HUES48 (cell line): ENCODE measurements at regions not wholly inside any gene's neighbourhood (a gene's known extent, or its start where the extent isn't known, plus 50 kb on each side); places are given as distances from the start of the nearest gene placed in this dataset.
"Not testable (repeated sequence)": the region's sequence is repeated elsewhere in the genome, so short reads cannot be mapped to it uniquely, and the experiment has no call there.

Experiments used
- H3K27ac ChIP-seq: one replicate; pipeline ENCODE4 v1.7.0; 2013; ENCODE audit warnings: low read depth, low read length, inconsistent platforms
- H3K27me3 ChIP-seq: 2 replicates; pipeline ENCODE4 v1.6.1; 2013; ENCODE audit warnings: mild to moderate bottlenecking, low read length; ENCODE audit not compliant: control insufficient read depth, insufficient read depth
- H3K36me3 ChIP-seq: 2 replicates; pipeline ENCODE4 v1.6.1; 2013; ENCODE audit warnings: low read length; ENCODE audit not compliant: control insufficient read depth, insufficient read depth
- H3K4me1 ChIP-seq: 2 replicates; pipeline ENCODE4 v1.6.1; 2013; ENCODE audit warnings: mild to moderate bottlenecking, low read length; ENCODE audit not compliant: control insufficient read depth, insufficient read depth
- H3K4me3 ChIP-seq: 2 replicates; pipeline ENCODE4 v1.5.1; 2013; ENCODE audit warnings: mild to moderate bottlenecking, low read depth, low read length
- H3K9ac ChIP-seq: 2 replicates; pipeline ENCODE4 v1.6.1; 2013; ENCODE audit warnings: mild to moderate bottlenecking, low read depth, low read length, moderate library complexity
- H3K9me3 ChIP-seq: 2 replicates; pipeline ENCODE4 v1.6.1; 2013; ENCODE audit warnings: low read length; ENCODE audit not compliant: control insufficient read depth, insufficient read depth

DNA sequence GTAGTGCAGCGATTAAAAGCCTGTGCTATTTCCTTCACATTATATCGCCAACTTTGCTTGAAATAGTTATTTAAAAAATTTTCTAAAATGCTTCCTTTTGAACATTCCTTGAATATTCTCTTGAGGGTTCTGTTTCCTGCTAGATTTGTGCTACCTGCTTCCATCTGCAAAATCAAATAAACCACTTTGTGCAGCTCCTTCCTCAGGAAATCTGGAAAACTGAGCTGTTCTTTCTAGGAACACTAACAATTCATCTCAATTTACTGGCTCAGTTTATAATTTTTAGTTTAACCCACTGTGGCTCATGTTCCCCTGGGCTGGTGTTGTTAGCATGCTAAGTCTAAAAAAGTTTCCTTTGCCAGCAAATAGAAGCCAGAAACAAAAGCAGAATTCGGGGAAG is 88.1 kb upstream of the LCORL start:
- Histone ChIP-seq H3K36me3 (no peaks in the 10 kb centered on the region), H3K9me3 (no peaks in the 10 kb centered on the region), H3K4me3 (no peak overlapping the region), H3K9ac (no peak overlapping the region), H3K27me3 (no peaks in the 10 kb centered on the region), H3K4me1 (no peaks in the 10 kb centered on the region), H3K27ac (no peak overlapping the region)

DNA sequence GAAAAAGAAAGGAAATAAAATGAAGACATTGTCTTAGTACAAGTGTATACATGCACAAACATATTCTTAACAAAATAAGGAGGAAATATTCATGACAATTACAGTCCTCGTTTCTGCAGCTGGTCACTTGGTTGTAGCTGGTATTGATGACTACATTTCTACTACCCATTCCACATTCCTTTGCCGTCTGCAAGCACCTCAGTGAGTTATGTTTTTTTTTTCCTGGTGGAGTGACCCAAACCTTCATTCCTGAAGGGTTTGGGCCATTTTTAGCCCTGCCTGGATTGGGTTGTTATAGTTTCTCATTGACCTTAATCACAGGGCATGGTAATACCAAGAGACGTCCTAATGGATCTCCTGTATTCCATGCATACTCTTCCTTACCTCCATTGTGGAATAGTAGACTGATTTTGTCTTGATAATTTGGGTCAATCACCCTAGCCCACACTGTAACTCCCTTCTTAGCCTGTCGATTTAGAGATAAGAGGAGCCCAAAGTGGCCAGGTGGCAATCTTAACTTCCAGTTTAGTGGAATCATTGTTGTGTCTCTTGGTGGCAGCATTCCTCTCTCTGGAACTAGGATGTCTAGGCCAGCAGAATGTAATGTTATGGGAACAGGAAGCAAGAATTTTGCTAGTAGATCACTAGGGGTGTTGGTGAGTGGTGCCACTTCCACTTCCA is 86.4 kb upstream of the LCORL start:
- not testable (repeated sequence) for H3K9ac ChIP-seq, H3K36me3 ChIP-seq, H3K27me3 ChIP-seq, H3K27ac ChIP-seq, H3K9me3 ChIP-seq, H3K4me3 ChIP-seq, H3K4me1 ChIP-seq

DNA sequence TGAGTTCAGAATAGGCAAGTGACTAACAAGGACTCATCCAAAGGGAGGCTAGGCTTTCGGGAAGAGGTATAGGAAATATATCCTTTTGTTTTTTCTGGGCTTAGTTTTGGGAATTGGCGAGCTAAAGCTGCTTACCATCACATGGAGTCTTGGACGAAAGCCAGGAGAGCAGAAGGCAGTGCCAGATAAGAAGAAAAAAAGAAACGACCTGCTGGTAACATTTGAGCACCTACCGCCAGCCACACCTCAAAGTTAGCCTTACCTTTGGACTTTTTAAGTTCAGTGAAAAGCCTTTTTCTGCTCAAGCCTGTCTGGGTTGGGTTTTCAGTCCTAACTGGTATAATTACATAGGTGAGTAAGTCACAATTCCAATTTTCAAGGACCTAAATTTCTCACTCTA is 85.1 kb upstream of the LCORL start:
- H3K27ac ChIP-seq = no peak overlapping the region
- H3K4me3 ChIP-seq = no peak overlapping the region

DNA sequence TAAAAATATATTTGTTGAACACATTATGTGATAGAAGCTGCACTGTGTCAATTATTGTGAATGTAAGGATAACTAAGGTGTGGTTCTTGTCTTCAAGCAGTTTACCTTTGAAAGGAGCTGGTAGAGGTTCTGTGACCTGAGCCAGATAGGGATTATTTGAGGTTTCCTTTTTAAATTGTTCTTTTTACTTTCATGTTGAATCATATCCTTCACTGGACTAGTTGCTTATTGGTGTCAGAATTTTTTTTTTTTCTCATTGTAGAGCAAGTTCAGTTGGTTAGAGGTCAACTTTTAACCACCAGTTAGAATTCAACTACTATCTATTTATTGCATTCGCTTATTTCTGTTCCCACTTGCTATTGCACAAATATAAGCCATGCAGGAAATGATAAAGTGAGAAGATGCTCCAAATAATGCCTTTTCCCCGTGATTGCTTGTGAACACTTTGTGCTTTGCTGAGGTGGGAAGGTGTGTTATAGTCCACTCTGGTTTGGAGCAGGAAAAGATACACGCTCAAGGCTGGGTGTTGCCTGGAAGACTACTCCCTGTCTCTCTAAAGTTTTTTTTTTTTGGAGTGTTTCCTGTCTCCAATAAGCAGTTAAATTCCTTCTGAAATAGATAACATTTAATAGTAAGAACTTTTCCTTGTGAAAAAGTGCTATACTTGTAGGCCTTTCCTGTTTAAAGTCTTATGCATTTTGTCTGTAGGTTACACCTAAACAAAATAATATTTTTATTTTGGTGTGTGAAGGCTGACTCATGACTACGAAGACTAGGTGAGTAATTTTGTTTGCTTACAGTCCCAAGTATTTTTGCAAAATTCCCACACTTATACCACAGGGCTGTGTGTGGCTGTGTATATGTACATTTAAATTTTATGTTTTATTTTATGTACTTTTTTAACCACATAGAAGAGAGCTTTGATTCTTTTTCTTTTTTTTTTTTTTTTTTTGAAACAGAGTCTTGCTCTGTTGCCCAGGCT is 83.8 kb upstream of the LCORL start:
- no peaks in the 10 kb centered on the region for H3K27me3 ChIP-seq
- no peak overlapping the region for H3K4me3 ChIP-seq
- no peaks in the 10 kb centered on the region for H3K4me1 ChIP-seq
- H3K27ac ChIP-seq = no peak overlapping the region
- no peaks in the 10 kb centered on the region for H3K9me3 ChIP-seq
- H3K36me3 ChIP-seq = no peaks in the 10 kb centered on the region
- no peak overlapping the region for H3K9ac ChIP-seq

More for the DNA sequence above, 85.1 kb upstream of the LCORL start:
- no peaks in the 10 kb centered on the region for H3K9me3 ChIP-seq
- no peak overlapping the region for H3K9ac ChIP-seq
- no peaks in the 10 kb centered on the region for H3K27me3 ChIP-seq
- H3K4me1 ChIP-seq = no peaks in the 10 kb centered on the region
- no peaks in the 10 kb centered on the region for H3K36me3 ChIP-seq

DNA sequence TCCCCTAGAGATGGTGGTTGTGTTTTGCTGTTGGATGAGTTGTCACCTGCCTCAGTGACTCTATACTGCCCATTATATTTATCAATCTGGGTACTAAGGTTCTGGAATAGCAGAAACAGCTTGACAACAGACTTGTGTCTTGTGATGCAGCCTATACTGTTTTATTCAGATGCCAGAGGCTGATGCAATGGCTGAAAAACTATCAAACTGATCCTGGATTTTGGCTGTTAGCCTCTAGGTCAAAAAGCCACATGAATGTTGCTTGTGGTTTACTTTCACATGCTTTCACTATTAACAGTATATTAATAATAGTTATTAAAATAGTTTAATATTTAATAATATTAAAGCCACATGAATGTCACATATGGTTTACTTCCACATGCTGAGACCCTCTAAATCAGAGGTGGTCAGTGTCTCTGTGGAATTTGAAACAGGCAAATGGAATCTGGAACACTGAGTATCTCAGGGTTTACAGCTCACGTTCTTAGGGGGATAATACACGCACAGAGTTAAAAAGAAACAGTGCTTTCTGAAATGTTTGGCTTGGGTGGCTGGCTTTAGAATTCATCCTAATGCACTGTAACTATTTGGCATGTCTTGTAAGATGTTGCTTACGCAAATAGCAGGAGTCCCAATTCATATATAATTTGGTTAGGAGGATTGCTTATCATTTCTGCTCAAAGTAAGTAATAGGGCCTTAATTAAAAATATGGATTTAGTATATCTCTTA is 82.5 kb upstream of the LCORL start:
- H3K27me3 ChIP-seq = no peaks in the 10 kb centered on the region
- no peak overlapping the region for H3K9ac ChIP-seq
- no peaks in the 10 kb centered on the region for H3K4me1 ChIP-seq
- H3K9me3 ChIP-seq = no peaks in the 10 kb centered on the region
- no peaks in the 10 kb centered on the region for H3K36me3 ChIP-seq
- H3K4me3 ChIP-seq = no peak overlapping the region
- H3K27ac ChIP-seq = no peak overlapping the region

DNA sequence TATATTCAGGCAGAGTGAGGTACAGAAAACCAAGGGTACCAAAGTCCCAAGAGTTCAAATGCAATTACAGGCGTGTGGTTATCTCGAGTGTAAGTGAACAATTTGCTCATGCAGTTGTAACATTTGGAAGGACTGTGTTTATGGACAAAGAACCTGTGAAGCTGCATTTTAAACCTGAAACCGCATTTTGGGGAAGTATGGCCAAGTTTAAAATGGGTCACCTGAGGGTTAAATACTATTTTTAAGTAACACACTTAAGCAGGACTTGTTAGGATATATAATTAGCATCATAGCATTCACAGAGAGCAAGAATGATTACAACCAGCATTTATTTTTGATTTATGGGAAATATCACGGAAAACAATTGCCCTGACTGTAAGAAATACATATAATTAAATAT is 79.1 kb upstream of the LCORL start:
- Histone ChIP-seq H3K36me3 (no peaks in the 10 kb centered on the region), H3K9ac (no peak overlapping the region), H3K27me3 (no peaks in the 10 kb centered on the region), H3K4me3 (no peak overlapping the region), H3K4me1 (no peaks in the 10 kb centered on the region), H3K9me3 (no peaks in the 10 kb centered on the region), H3K27ac (no peak overlapping the region)

DNA sequence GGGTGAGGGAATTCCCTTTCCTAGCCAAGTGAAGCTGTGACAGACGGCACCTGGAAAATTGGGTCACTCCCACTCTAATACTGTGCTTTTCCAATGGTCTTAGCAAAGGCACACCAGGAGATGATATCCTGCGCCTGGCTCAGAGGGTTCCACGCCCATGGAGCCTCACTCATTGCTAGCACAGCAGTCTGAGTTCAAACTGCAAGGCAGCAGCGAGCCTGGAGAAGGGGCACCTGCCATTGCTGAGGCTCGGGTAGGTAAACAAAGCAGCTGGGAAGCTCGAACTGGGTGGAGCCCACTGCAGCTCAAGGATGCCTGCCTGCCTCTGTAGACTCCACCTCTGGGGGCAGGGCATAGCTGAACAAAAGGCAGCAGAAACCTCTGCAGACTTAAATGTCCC is 68.9 kb upstream of the LCORL start:
- not testable (repeated sequence) for H3K4me1 ChIP-seq, H3K36me3 ChIP-seq, H3K27me3 ChIP-seq, H3K9me3 ChIP-seq, H3K27ac ChIP-seq, H3K9ac ChIP-seq, H3K4me3 ChIP-seq

DNA sequence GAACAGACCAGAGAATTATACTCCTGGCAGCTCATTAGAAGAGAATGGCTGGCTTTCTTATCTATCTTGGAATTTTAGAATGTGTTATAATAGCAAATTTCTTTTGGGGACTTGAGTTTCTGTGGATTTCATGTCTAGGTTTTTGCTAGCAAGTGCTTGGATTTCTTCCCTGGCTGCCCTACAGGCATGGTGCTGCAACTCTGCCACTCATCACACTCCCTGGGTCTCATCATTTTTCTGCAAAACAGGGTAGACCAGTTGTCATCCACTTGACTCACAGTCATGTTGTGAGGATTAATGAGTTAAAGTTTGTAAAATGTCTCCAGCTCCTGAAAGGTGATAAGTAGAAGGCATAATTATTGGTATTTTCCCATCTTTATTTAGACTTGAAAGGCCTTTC is 60.7 kb upstream of the LCORL start:
- Histone ChIP-seq H3K27me3 (0 out of 2 replicates have a peak, but pooled peaks cover 2% of the 10 kb centered on the region), H3K4me3 (no peak overlapping the region), H3K27ac (no peak overlapping the region)

DNA sequence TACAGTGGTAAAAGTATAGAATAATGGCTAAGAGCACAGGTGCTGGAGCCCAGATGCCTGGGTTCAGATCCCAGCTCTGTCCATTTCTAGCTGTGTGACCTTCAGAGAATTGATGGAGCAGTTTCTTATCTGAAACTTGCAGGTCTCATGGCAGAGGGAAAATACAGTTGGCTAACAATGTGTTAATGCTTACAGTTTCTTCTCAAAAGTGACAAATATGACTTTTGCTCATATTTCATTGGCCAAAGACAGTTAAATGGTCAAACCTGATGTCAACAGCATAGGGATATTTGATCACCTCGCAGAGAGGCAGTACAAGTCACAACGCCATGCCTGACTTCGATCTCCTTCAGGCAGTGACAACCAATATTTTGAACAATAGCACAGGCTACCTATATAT is 60.2 kb upstream of the LCORL start:
- H3K9ac ChIP-seq = no peak overlapping the region
- 0 out of 2 replicates have a peak, but pooled peaks cover 2% of the 10 kb centered on the region for H3K27me3 ChIP-seq
- no peak overlapping the region for H3K4me3 ChIP-seq
- no peaks in the 10 kb centered on the region for H3K9me3 ChIP-seq
- no peaks in the 10 kb centered on the region for H3K36me3 ChIP-seq
- H3K27ac ChIP-seq = no peak overlapping the region
- no peaks in the 10 kb centered on the region for H3K4me1 ChIP-seq

More for the DNA sequence above, 60.7 kb upstream of the LCORL start:
- H3K36me3 ChIP-seq = no peaks in the 10 kb centered on the region
- no peaks in the 10 kb centered on the region for H3K9me3 ChIP-seq
- H3K4me1 ChIP-seq = no peaks in the 10 kb centered on the region
- H3K9ac ChIP-seq = no peak overlapping the region

DNA sequence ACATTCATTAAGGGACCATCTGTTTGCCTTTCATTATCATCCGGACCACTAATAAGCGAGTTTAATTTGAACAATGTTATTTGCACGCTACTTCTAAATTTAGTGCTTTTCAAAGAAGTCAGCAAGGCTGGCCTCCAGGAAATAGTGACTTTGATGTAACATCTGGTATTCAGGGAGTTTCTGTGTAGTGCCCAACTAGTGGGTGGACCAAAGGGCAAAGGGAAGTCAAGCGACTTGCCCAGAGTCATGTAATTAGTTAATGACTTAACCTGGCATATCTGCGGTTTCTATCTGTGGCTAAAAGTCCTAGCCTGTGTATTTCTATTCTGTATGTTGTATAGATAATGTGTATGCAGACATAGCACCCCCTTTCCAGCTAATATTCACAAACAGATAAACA is 56.3 kb upstream of the LCORL start:
- Histone ChIP-seq H3K27ac (no peak overlapping the region), H3K4me1 (no peaks in the 10 kb centered on the region), H3K27me3 (0 out of 2 replicates have a peak, but pooled peaks cover 2% of the 10 kb centered on the region), H3K9me3 (peaks cover 10% of the 10 kb centered on the region; the same call in 1 of the 2 replicates), H3K4me3 (no peak overlapping the region), H3K9ac (no peak overlapping the region), H3K36me3 (no peaks in the 10 kb centered on the region)
